Keratinocyte (primary cell): ENCODE measurements at regions not wholly inside any gene's neighbourhood (a gene's known extent, or its start where the extent isn't known, plus 50 kb on each side); places are given as distances from the start of the nearest gene placed in this dataset.
"Not testable (repeated sequence)": the region's sequence is repeated elsewhere in the genome, so short reads cannot be mapped to it uniquely, and the experiment has no call there.

Source experiments
- DNase-seq: peaks from one replicate; pipeline ENCODE4 v3.0.0-alpha.2; 2011; ENCODE audit warnings: low read depth, missing footprints, low spot score
- FAIRE-seq: peaks from 2 replicates; lab custom pipeline; 2011; peaks lifted over from hg19 to GRCh38; lab: Jason Lieb, UNC
- H2AFZ ChIP-seq: 2 replicates; pipeline ENCODE4 v1.6.0; 2012; ENCODE audit warnings: low read length, control low read depth, inconsistent platforms; ENCODE audit not compliant: control insufficient read depth
- H3K27ac ChIP-seq: 2 replicates; pipeline ENCODE4 v1.5.1; 2011; ENCODE audit warnings: low read length; ENCODE audit not compliant: control insufficient read depth, insufficient read depth
- H3K27me3 ChIP-seq: 3 replicates; pipeline ENCODE4 v1.6.0; 2011; ENCODE audit warnings: low read length; ENCODE audit not compliant: control insufficient read depth, insufficient read depth; ENCODE audit errors: extremely low read depth
- H3K36me3 ChIP-seq, 2 experiments: 2 replicates in 1 of 2; 3 replicates in 1 of 2; pipeline ENCODE4 v1.5.1; 2011; ENCODE audit warnings: low read length in 2 of 2, mild to moderate bottlenecking in 1 of 2; ENCODE audit not compliant: control insufficient read depth in 2 of 2, insufficient read depth in 2 of 2; ENCODE audit errors: extremely low read depth in 1 of 2
- H3K4me1 ChIP-seq: 3 replicates; pipeline ENCODE4 v1.5.1; 2011; ENCODE audit warnings: low read length; ENCODE audit not compliant: control insufficient read depth, insufficient read depth; ENCODE audit errors: extremely low read depth
- H3K4me2 ChIP-seq: 3 replicates; pipeline ENCODE4 v1.6.0; 2011; ENCODE audit warnings: low read depth, low read length; ENCODE audit not compliant: control insufficient read depth, insufficient read depth; ENCODE audit errors: extremely low read depth
- H3K4me3 ChIP-seq, 3 experiments: fragments of 200-600 bp in 1 of 3; sonication (generic) in 1 of 3; 2 replicates in 2 of 3; 3 replicates in 1 of 3; pipeline ENCODE4 v1.5.1; 2011 to 2016; ENCODE audit warnings: low read length in 3 of 3, mild to moderate bottlenecking in 3 of 3, control low read depth in 2 of 3, inconsistent platforms in 1 of 3, low read depth in 1 of 3, mixed read lengths in 1 of 3, mixed run types in 1 of 3, moderate library complexity in 1 of 3; ENCODE audit not compliant: control insufficient read depth in 2 of 3, insufficient read depth in 2 of 3; ENCODE audit errors: extremely low read depth in 1 of 3
- H3K79me2 ChIP-seq: 2 replicates; pipeline ENCODE4 v1.6.0; 2012; ENCODE audit warnings: low read length; ENCODE audit not compliant: control insufficient read depth, insufficient read depth
- H3K9ac ChIP-seq: 3 replicates; pipeline ENCODE4 v1.6.0; 2011; ENCODE audit warnings: low read length; ENCODE audit not compliant: control insufficient read depth, insufficient read depth; ENCODE audit errors: extremely low read depth
- H3K9me1 ChIP-seq: 3 replicates; pipeline ENCODE4 v1.6.0; 2011; ENCODE audit warnings: low read length; ENCODE audit not compliant: control insufficient read depth, insufficient read depth; ENCODE audit errors: extremely low read depth
- H3K9me3 ChIP-seq: 2 replicates; pipeline ENCODE4 v1.5.1; 2012; ENCODE audit warnings: low read depth, low read length; ENCODE audit not compliant: control insufficient read depth
- H4K20me1 ChIP-seq: 3 replicates; pipeline ENCODE4 v1.6.0; 2011; ENCODE audit warnings: low read length; ENCODE audit not compliant: control insufficient read depth, insufficient read depth; ENCODE audit errors: extremely low read depth
- CTCF ChIP-seq, 3 experiments: IDR thresholded peaks in 1 of 3; conservative IDR thresholded peaks in 1 of 3; optimal IDR thresholded peaks in 1 of 3; 2 replicates in 2 of 3; 3 replicates in 1 of 3; pipeline versions ENCODE3 to v1.5.1; 2011; ENCODE audit warnings: low read length in 3 of 3, mild to moderate bottlenecking in 3 of 3, moderate library complexity in 2 of 3, control low read depth in 1 of 3, inconsistent platforms in 1 of 3; ENCODE audit not compliant: insufficient read depth in 2 of 3; ENCODE audit errors: extremely low read depth in 1 of 3
- EZH2 ChIP-seq: IDR thresholded peaks from one replicate; pipeline ENCODE4 v1.6.1; 2012; ENCODE audit warnings: inconsistent platforms, mild to moderate bottlenecking, low read length, moderate library complexity
- dilution Hi-C: fragments of 300-500 bp; cut with MboI; formaldehyde crosslinking; loops from one replicate; pipeline ENCODE4 v1.7.0; 2020; ENCODE audit warnings: low sequenced_read_pairs; ENCODE audit not compliant: extremely low pct_ligation_motif_present

DNA sequence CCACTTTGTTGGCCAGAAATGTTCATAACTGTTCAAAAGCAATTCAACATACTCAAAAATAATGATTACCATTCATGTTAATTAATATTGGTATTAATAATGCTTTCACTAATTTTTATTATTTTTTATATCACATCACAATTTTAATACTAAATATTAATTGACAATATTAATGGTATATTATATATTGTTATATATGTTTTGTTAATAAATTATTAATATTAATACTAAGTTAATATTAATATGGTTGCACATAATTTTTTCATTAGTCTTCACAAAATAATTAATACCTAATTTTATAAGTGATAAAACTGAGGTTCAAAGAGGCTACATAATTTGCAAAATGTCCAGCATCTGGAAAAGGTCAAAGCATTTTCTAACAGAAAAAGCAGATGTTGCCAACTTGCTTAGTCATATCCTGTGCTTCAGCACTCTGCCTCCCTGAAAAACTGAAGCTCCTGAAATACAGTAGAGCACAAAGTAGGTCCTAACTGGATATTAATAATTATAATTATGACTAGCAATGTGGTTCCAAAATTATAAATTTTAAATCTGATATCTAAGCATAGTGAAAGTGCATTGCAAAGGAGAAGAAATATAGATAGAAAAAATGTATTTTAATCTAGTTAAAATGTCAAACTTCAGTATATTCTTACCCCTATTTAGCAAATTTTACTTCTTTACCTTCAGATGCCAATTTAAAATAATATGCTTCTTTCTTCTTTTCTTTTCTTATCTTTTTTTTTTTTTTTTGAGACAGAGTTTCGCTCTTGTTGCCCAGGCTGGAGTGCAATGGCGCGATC lies 123.2 kb upstream of the TNFSF4 start:
- Histone ChIP-seq H3K9me1 (no peaks in the 10 kb centered on the region), H3K4me1 (peaks cover 7% of the 10 kb centered on the region), H3K27ac (no peak overlapping the region), H2AFZ (no peak overlapping the region), H3K9ac (no peak overlapping the region), H4K20me1 (no peaks in the 10 kb centered on the region), H3K36me3 (no peaks in the 10 kb centered on the region), H3K9me3 (no peaks in the 10 kb centered on the region), H3K4me2 (no peak overlapping the region), H3K79me2 (no peaks in the 10 kb centered on the region), H3K27me3 (no peaks in the 10 kb centered on the region), H3K4me3 (no peak overlapping the region)
- TF ChIP-seq CTCF (optimal IDR thresholded peaks at IDR 0.05 in 1 of 3, IDR thresholded peaks at IDR 0.05 in 1 of 3, conservative IDR thresholded peaks at IDR 0.05 in 1 of 3; ENCODE audit: extremely low read depth in 1 of 3, insufficient read depth in 2 of 3, low read length in 3 of 3) = no peak
- TF ChIP-seq EZH2 = no peak
- no peak for FAIRE-seq
- dilution Hi-C loops = no loop called here
- DNase-seq = no peak

DNA sequence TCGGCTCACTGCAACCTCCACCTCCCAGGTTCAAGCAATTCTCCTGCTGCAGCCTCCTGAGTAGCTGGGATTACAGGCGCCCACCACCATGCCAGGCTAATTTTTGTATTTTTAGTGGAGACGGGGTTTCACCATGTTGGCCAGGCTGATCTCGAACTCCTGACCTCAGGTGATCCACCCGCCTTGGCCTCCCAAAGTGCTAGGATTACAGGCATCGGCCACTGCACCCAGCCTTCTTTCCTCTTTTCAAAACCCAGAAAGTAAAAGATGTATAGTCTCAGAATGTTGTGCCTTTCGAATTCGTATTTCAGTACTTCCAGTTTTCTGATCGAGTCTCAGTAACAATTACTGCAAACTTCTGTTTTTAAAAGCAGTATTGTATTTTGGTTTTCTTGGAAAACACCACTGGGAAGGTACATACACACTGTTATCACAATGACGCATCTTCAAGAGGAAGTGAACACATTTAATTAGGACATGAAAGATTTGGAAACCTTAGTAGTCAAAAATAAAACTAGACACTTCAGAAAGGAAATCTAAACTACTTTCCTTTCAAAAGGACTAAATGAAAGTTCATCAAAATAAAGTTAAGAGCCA lies 123.9 kb upstream of the TNFSF4 start:
- H3K36me3 ChIP-seq, H2AFZ ChIP-seq, H3K4me1 ChIP-seq, H3K9me1 ChIP-seq, dilution Hi-C loops, H3K27ac ChIP-seq, H3K79me2 ChIP-seq, H3K9ac ChIP-seq, H4K20me1 ChIP-seq, H3K9me3 ChIP-seq, H3K27me3 ChIP-seq, H3K4me3 ChIP-seq, H3K4me2 ChIP-seq, DNase-seq, FAIRE-seq: not testable (repeated sequence)
